Stimulated activated CD8-positive, alpha-beta memory T cell treated with anti-CD3 and anti-CD28 coated beads, Interleukin-12 subunit alpha, Interleukin-12 subunit beta, amount 100 ng/mL, for 24 hours (primary cell): ENCODE measurements at regions not wholly inside any gene's neighbourhood (a gene's known extent, or its start where the extent isn't known, plus 50 kb on each side); places are given as distances from the start of the nearest gene placed in this dataset.

ENCODE experiments used
- DNase-seq: peaks from one replicate; pipeline ENCODE4 v3.0.0-alpha.2; 2020; ENCODE audit errors: extremely low read depth

- no peak for DNase-seq
These were observed 59.6 kb upstream of the PPARA start for GRCh38 chr22:46090631-46091201.

- DNase-seq = no peak
These were observed 58.9 kb upstream of the PPARA start for GRCh38 chr22:46091277-46091977.

GRCh38 chr22:46092011-46092410, 58.3 kb upstream of the PPARA start:
- DNase-seq = no peak

- DNase-seq = no peak
These were observed 57.5 kb upstream of the PPARA start for GRCh38 chr22:46092670-46093410.

- DNase-seq = no peak
These were observed 56.5 kb upstream of the PPARA start for GRCh38 chr22:46093796-46094195.

- DNase-seq = no peak
These were observed 55.6 kb upstream of the PPARA start for GRCh38 chr22:46094676-46095075.

- DNase-seq = no peak
These were observed 54.3 kb upstream of the PPARA start for GRCh38 chr22:46096051-46096450.

- no peak for DNase-seq
These were observed 53.6 kb upstream of the PPARA start for GRCh38 chr22:46096706-46097230.

- no peak for DNase-seq
These were observed 52.9 kb upstream of the PPARA start for GRCh38 chr22:46097268-46097900.

GRCh38 chr22:46098525-46099475, 51.5 kb upstream of the PPARA start:
- no peak for DNase-seq

- DNase-seq = no peak
These were observed 50.6 kb upstream of the PPARA start for GRCh38 chr22:46099740-46100139.

GRCh38 chr22:46100401-46101105, 49.8 kb upstream of the PPARA start:
- DNase-seq = no peak
